Endothelial cell of umbilical vein (primary cell): ENCODE measurements at regions not wholly inside any gene's neighbourhood (a gene's known extent, or its start where the extent isn't known, plus 50 kb on each side); places are given as distances from the start of the nearest gene placed in this dataset.

Experiments
- BruUV-seq: library from RNA; stranded (reverse); fragments of 400-500 nt; replicated peaks from 2 replicates; lab custom pipeline; 2021; lab: Mats Ljungman, UMichigan
- CTCF ChIA-PET: fragments of 300-600, 350-600 bp; sonication (Branson Sonifier 250); formaldehyde crosslinking; loops from one replicate; lab custom pipeline; 2021; ENCODE audit warnings: antibody characterized with exemption, inconsistent platforms; lab: Charles Lee
- POLR2A ChIA-PET: fragments of 300-600, 350-600 bp; sonication (Branson Sonifier 250); formaldehyde crosslinking; loops from one replicate; lab custom pipeline; 2021; ENCODE audit warnings: antibody characterized with exemption, inconsistent platforms; lab: Charles Lee
- DNase-seq: peaks from one replicate; pipeline ENCODE4 v3.0.0-alpha.2; 2011; ENCODE audit warnings: low read depth, low spot score
- FAIRE-seq: peaks from 2 replicates; lab custom pipeline; 2011; peaks lifted over from hg19 to GRCh38; lab: Jason Lieb, UNC
- H2AFZ ChIP-seq: 2 replicates; pipeline ENCODE4 v1.6.0; 2012; ENCODE audit warnings: low read depth, low read length, control low read depth, inconsistent platforms
- H3K27ac ChIP-seq: 2 replicates; pipeline ENCODE4 v1.5.1; 2011; ENCODE audit warnings: low read depth, mild to moderate bottlenecking, control low read depth, low read length, moderate library complexity; ENCODE audit not compliant: insufficient read depth
- H3K27me3 ChIP-seq, 2 experiments: 2 replicates each; pipeline versions ENCODE4 v1.6.0 to v1.6.1; 2011; ENCODE audit warnings: low read length in 2 of 2, mixed read lengths in 1 of 2; ENCODE audit not compliant: control insufficient read depth in 2 of 2, insufficient read depth in 2 of 2
- H3K36me3 ChIP-seq, 2 experiments: 2 replicates in 1 of 2; 3 replicates in 1 of 2; pipeline ENCODE4 v1.5.1; 2011; ENCODE audit warnings: low read length in 2 of 2, mild to moderate bottlenecking in 1 of 2, moderate library complexity in 1 of 2; ENCODE audit not compliant: control insufficient read depth in 2 of 2, insufficient read depth in 2 of 2; ENCODE audit errors: extremely low read depth in 1 of 2
- H3K4me1 ChIP-seq: 3 replicates; pipeline ENCODE4 v1.5.1; 2011; ENCODE audit warnings: mild to moderate bottlenecking, low read length; ENCODE audit not compliant: control insufficient read depth, insufficient read depth; ENCODE audit errors: extremely low read depth
- H3K4me2 ChIP-seq: 2 replicates; pipeline ENCODE4 v1.6.1; 2011; ENCODE audit warnings: low read length, control low read depth, mixed read lengths; ENCODE audit not compliant: insufficient read depth
- H3K4me3 ChIP-seq, 3 experiments: fragments of 200-600 bp in 1 of 3; sonication (generic), shearing (Covaris generic) in 1 of 3; replicated peaks in 1 of 3; 2 replicates each; pipeline ENCODE4 v1.5.1; 2011 to 2016; ENCODE audit warnings: control low read depth in 3 of 3, low read length in 3 of 3, mild to moderate bottlenecking in 2 of 3, inconsistent platforms in 1 of 3, low read depth in 1 of 3, moderate library complexity in 1 of 3; ENCODE audit not compliant: insufficient read depth in 1 of 3
- H3K79me2 ChIP-seq: 2 replicates; pipeline ENCODE4 v1.6.0; 2012; ENCODE audit warnings: low read length, inconsistent platforms; ENCODE audit not compliant: control insufficient read depth, insufficient read depth
- H3K9ac ChIP-seq: replicated peaks from 2 replicates; pipeline ENCODE3; 2011; ENCODE audit warnings: low read length, control low read depth; ENCODE audit not compliant: insufficient read depth; ENCODE audit errors: extremely low read depth
- H3K9me1 ChIP-seq: replicated peaks from 3 replicates; pipeline ENCODE4 v1.6.0; 2011; ENCODE audit warnings: mild to moderate bottlenecking, low read length; ENCODE audit not compliant: control insufficient read depth, insufficient read depth; ENCODE audit errors: extremely low read depth
- H3K9me3 ChIP-seq: replicated peaks from 2 replicates; pipeline ENCODE4 v1.5.1; 2012; ENCODE audit warnings: low read length, inconsistent platforms; ENCODE audit not compliant: control insufficient read depth, insufficient read depth
- H4K20me1 ChIP-seq: replicated peaks from 2 replicates; pipeline ENCODE3; 2011; ENCODE audit warnings: mild to moderate bottlenecking, low read length; ENCODE audit not compliant: control insufficient read depth, insufficient read depth; ENCODE audit errors: extremely low read depth
- CTCF ChIP-seq, 2 donors: IDR thresholded peaks; 1 replicate in 1 of 2; 2 replicates in 1 of 2; pipeline ENCODE4 v1.5.1; 2011; ENCODE audit warnings: low read length in 2 of 2, mild to moderate bottlenecking in 2 of 2, moderate library complexity in 2 of 2, control low read depth in 1 of 2, inconsistent platforms in 1 of 2, low read depth in 1 of 2; ENCODE audit not compliant: insufficient read depth in 1 of 2; ENCODE audit errors: extremely low read depth in 1 of 2
- EZH2 ChIP-seq: IDR thresholded peaks from 2 replicates; pipeline ENCODE4 v1.6.1; 2012; ENCODE audit warnings: borderline replicate concordance, low read depth, mild to moderate bottlenecking, moderate library complexity, low read length, inconsistent platforms; ENCODE audit not compliant: severe bottlenecking
- FOS ChIP-seq: IDR thresholded peaks from 2 replicates; pipeline ENCODE4 v1.6.1; 2011; ENCODE audit warnings: mild to moderate bottlenecking, low read length, moderate library complexity, borderline replicate concordance; ENCODE audit not compliant: insufficient read depth
- GATA2 ChIP-seq: IDR thresholded peaks from 2 replicates; pipeline ENCODE4 v1.7.0; 2011; ENCODE audit warnings: low read depth, mild to moderate bottlenecking, moderate library complexity, mixed read lengths, low read length; ENCODE audit not compliant: insufficient read length, insufficient read depth
- JUN ChIP-seq: IDR thresholded peaks from 2 replicates; pipeline ENCODE4 v1.6.1; 2011; ENCODE audit warnings: borderline replicate concordance, low read depth; ENCODE audit not compliant: insufficient read length, insufficient read depth
- MAX ChIP-seq: IDR thresholded peaks from 2 replicates; pipeline ENCODE4 v1.6.1; 2011; ENCODE audit not compliant: insufficient read depth, insufficient read length
- MYC ChIP-seq: IDR thresholded peaks from one replicate; pipeline ENCODE4 v1.6.1; 2011; ENCODE audit warnings: mild to moderate bottlenecking, low read depth, low read length
- POLR2A ChIP-seq: IDR thresholded peaks from 2 replicates; pipeline ENCODE4 v1.6.1; 2012; ENCODE audit warnings: low read depth, mild to moderate bottlenecking, control low read depth, low read length
- POLR2AphosphoS5 ChIP-seq: IDR thresholded peaks from 2 replicates; pipeline ENCODE4 v1.6.1; 2012; ENCODE audit warnings: low read depth, mild to moderate bottlenecking, control low read depth, low read length, moderate library complexity; ENCODE audit not compliant: insufficient read depth
- dilution Hi-C: fragments of 300-500 bp; cut with MboI; formaldehyde crosslinking; loops from one replicate; pipeline ENCODE4 v1.15.0; 2019; ENCODE audit warnings: low sequenced_read_pairs; ENCODE audit not compliant: extremely low pct_ligation_motif_present
- intact Hi-C: fragments of 100-400 bp; cut with micrococcal nuclease; formaldehyde crosslinking; loops from one replicate; pipeline ENCODE4 v1.10.0; 2022

- dilution Hi-C loops, result no loop called here
- H3K9me1 ChIP-seq, result no peaks in the 10 kb centered on the region
- no peaks in the 10 kb centered on the region for H3K9me3 ChIP-seq
- BruUV-seq, result no TSS peak
- no peaks in the 10 kb centered on the region for H3K79me2 ChIP-seq
- no peak overlapping the region for H3K4me3 ChIP-seq
- H3K27ac ChIP-seq, result no peak overlapping the region
- H3K27me3 ChIP-seq, result no peaks in the 10 kb centered on the region
- H4K20me1 ChIP-seq, result no peaks in the 10 kb centered on the region
- ChIA-PET CTCF (no interaction called here), POLR2A (no interaction called here)
- peaks cover 6% of the 10 kb centered on the region for H3K4me1 ChIP-seq
- TF ChIP-seq CTCF (IDR thresholded peaks at IDR 0.05; ENCODE audit: extremely low read depth in 1 of 2, insufficient read depth in 1 of 2, low read depth in 1 of 2, low read length in 2 of 2), result no peak
- TF ChIP-seq POLR2A, result no peak
- DNase-seq (no peak), FAIRE-seq (no peak)
- no peak overlapping the region for H2AFZ ChIP-seq
- intact Hi-C loops, result no loop called here
- H3K9ac ChIP-seq, result no peak overlapping the region
- no peaks in the 10 kb centered on the region for H3K36me3 ChIP-seq
- H3K4me2 ChIP-seq, result no peak overlapping the region
Observed at GRCh38 chr10:22832851-22833250, 95.0 kb upstream of the ARMC3 start.

DNA sequence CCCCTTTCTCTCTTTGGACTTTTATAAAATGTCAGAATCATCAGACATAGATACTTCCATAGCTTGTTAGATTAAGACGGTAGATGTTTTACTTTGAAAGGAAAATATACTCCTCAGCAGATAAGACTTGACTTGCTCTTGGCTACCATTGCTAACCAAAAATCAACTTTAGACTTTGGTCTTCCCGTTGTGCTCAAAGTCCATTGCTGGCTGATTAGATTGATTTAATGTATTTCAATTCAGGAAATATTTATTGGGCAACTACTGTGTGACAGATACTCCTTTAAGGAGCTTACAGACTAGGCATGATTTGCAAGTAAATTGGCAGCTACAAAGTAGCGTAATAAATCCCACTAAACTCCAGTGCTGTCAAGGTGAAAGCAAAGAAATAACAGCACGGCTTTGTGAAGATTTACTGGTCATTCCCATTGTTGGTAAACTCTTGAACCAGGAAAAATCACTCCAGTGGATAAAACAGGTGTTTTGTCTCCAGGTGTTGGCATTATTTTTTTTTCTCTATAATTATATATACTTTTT lies 95.7 kb upstream of the ARMC3 start:
- TF ChIP-seq FOS, result no peak
- no peak for TF ChIP-seq EZH2
- no peak for TF ChIP-seq CTCF (IDR thresholded peaks at IDR 0.05; ENCODE audit: extremely low read depth in 1 of 2, insufficient read depth in 1 of 2, low read depth in 1 of 2, low read length in 2 of 2)
- TF ChIP-seq GATA2, result no peak
- TF ChIP-seq JUN, result no peak
- no peak for TF ChIP-seq MAX
- TF ChIP-seq POLR2AphosphoS5, result no peak
- TF ChIP-seq POLR2A, result no peak
- no peak for TF ChIP-seq MYC
- DNase-seq (no peak), FAIRE-seq (no peak)
- dilution Hi-C loops, result no loop called here
- H3K4me1 ChIP-seq, result peaks cover 3% of the 10 kb centered on the region
- no peak overlapping the region for H3K4me3 ChIP-seq
- no peaks in the 10 kb centered on the region for H4K20me1 ChIP-seq
- H3K9me3 ChIP-seq, result no peaks in the 10 kb centered on the region
- no peaks in the 10 kb centered on the region for H3K79me2 ChIP-seq
- H3K9me1 ChIP-seq, result no peaks in the 10 kb centered on the region
- ChIA-PET CTCF (no interaction called here), POLR2A (no interaction called here)
- H3K27ac ChIP-seq, result no peak overlapping the region
- intact Hi-C loops, result no loop called here
- no peaks in the 10 kb centered on the region for H3K36me3 ChIP-seq
- BruUV-seq, result no TSS peak
- no peak overlapping the region for H2AFZ ChIP-seq
- no peak overlapping the region for H3K9ac ChIP-seq
- H3K27me3 ChIP-seq, result no peaks in the 10 kb centered on the region
- no peak overlapping the region for H3K4me2 ChIP-seq
